Coronary artery (tissue), 2 donors: ENCODE measurements at regions not wholly inside any gene's neighbourhood (a gene's known extent, or its start where the extent isn't known, plus 50 kb on each side); places are given as distances from the start of the nearest gene placed in this dataset.

Experiments
- DNase-seq: peaks from one replicate; pipeline ENCODE4 v3.0.0-alpha.2; 2017; ENCODE audit warnings: low spot score
- H3K27ac ChIP-seq, 2 donors: fragments of 200-600 bp; sonication (generic); one replicate each; pipeline ENCODE4 v1.5.1; 2016 to 2019
- H3K4me3 ChIP-seq: fragments of 200-600 bp; sonication (generic); 2 replicates; pipeline ENCODE4 v1.5.1; 2016; ENCODE audit warnings: mild to moderate bottlenecking, moderate library complexity
- CTCF ChIP-seq: fragments of 200-600 bp; sonication (generic); IDR thresholded peaks from one replicate; pipeline ENCODE4 v1.5.1; 2019; ENCODE audit warnings: antibody characterized with exemption

GRCh38 chr11:11085580-11085979 lies 227.7 kb upstream of the ZBED5 start:
- Histone ChIP-seq H3K27ac (no peak overlapping the region), H3K4me3 (no peak overlapping the region)
- TF ChIP-seq CTCF: no peak
- DNase-seq: no peak

GRCh38 chr11:11084337-11084736 lies 226.5 kb upstream of the ZBED5 start:
- Histone ChIP-seq H3K4me3 (no peak overlapping the region), H3K27ac (no peak overlapping the region)
- DNase-seq: no peak
- no peak for TF ChIP-seq CTCF

- no peak for DNase-seq
- TF ChIP-seq CTCF: no peak
- no peak overlapping the region for H3K27ac ChIP-seq
These were observed 225.6 kb upstream of the ZBED5 start for GRCh38 chr11:11083441-11083840.

GRCh38 chr11:11082646-11083045 lies 224.8 kb upstream of the ZBED5 start:
- Histone ChIP-seq H3K4me3 (no peak overlapping the region), H3K27ac (no peak overlapping the region)
- TF ChIP-seq CTCF: no peak
- no peak for DNase-seq

More at GRCh38 chr11:11083441-11083840, 225.6 kb upstream of the ZBED5 start:
- H3K4me3 ChIP-seq: no peak overlapping the region

- no peak for DNase-seq
- no peak for TF ChIP-seq CTCF
- Histone ChIP-seq H3K27ac (no peak overlapping the region), H3K4me3 (no peak overlapping the region)
These were observed 223.9 kb upstream of the ZBED5 start for GRCh38 chr11:11081776-11082175.

GRCh38 chr11:11081288-11081687 lies 223.4 kb upstream of the ZBED5 start:
- no peak for DNase-seq
- Histone ChIP-seq H3K4me3 (no peak overlapping the region), H3K27ac (no peak overlapping the region)
- no peak for TF ChIP-seq CTCF

- DNase-seq: no peak
- no peak for TF ChIP-seq CTCF
- Histone ChIP-seq H3K27ac (no peak overlapping the region), H3K4me3 (no peak overlapping the region)
These were observed 220.7 kb upstream of the ZBED5 start for GRCh38 chr11:11078344-11079086.
